Stomach (tissue), 8 donors: ENCODE measurements at regions not wholly inside any gene's neighbourhood (a gene's known extent, or its start where the extent isn't known, plus 50 kb on each side); places are given as distances from the start of the nearest gene placed in this dataset.

ENCODE experiments used
- DNase-seq, 2 donors: peaks; one replicate each; pipeline versions ENCODE4 v3.0.0 to v3.0.0-alpha.2; 2013 to 2019
- H3K27ac ChIP-seq, 5 donors: fragments of 200-600 bp in 4 of 5; sonication (generic) in 4 of 5; one replicate each; pipeline ENCODE4 v1.5.1; 2013 to 2019; ENCODE audit warnings: mild to moderate bottlenecking in 1 of 5, moderate library complexity in 1 of 5
- H3K27me3 ChIP-seq, 3 donors: fragments of 200-600 bp; sonication (generic); one replicate each; pipeline ENCODE4 v1.5.1; 2017 to 2019; ENCODE audit warnings: mixed run types in 1 of 3
- H3K36me3 ChIP-seq, 4 donors: fragments of 200-600 bp; sonication (generic); 1 replicate in 3 of 4; 2 replicates in 1 of 4; pipeline ENCODE4 v1.5.1; 2016 to 2019
- H3K4me1 ChIP-seq, 4 donors: fragments of 200-600 bp; sonication (generic); one replicate each; pipeline ENCODE4 v1.5.1; 2016 to 2019
- H3K4me3 ChIP-seq, 4 donors: fragments of 200-600 bp; sonication (generic) in 3 of 4; one replicate each; pipeline ENCODE4 v1.5.1; 2016 to 2019; ENCODE audit warnings: mild to moderate bottlenecking in 1 of 4
- H3K9me3 ChIP-seq, 4 donors: fragments of 200-600 bp; sonication (generic); one replicate each; pipeline ENCODE4 v1.5.1; 2016 to 2019
- CTCF ChIP-seq, 7 experiments: fragments of 450-650 bp in 4 of 7; fragments of 200-600 bp in 3 of 7; sonication (generic) in 3 of 7; IDR thresholded peaks; one replicate each; pipeline ENCODE4 v1.5.1; 2016 to 2019; ENCODE audit warnings: antibody characterized with exemption in 7 of 7, control low read depth in 2 of 7, mild to moderate bottlenecking in 1 of 7
- EP300 ChIP-seq: sonication (generic); formaldehyde crosslinking; IDR thresholded peaks from one replicate; pipeline ENCODE4 v1.6.1; 2017; ENCODE audit warnings: antibody characterized with exemption
- POLR2A ChIP-seq, 4 donors: fragments of 450-650 bp; IDR thresholded peaks; one replicate each; pipeline ENCODE4 v1.6.1; 2016; ENCODE audit warnings: antibody characterized with exemption in 4 of 4, control low read depth in 2 of 4, mild to moderate bottlenecking in 1 of 4, moderate library complexity in 1 of 4
- POLR2AphosphoS5 ChIP-seq, 3 donors: sonication (generic); formaldehyde crosslinking; IDR thresholded peaks; one replicate each; pipeline ENCODE4 v1.6.1; 2016; ENCODE audit warnings: antibody characterized with exemption in 3 of 3
- WGBS, 5 donors: extraction: QIAGEN DNeasy Blood & Tissue Kit in 3 of 5; methylation state at CpG; one replicate each; pipeline versions ENCODE4 v1.1.5 to v1.1.7; 2013 to 2018; 5-methylcytosine and 5-hydroxymethylcytosine counted together
- intact Hi-C: fragments of 100-400 bp; cut with DNase I; formaldehyde crosslinking; loops from one replicate; pipeline ENCODE4 v1.15.1; 2023; ENCODE audit warnings: low total_unique reads
- donor health status: healthy with polysubstance abuse.
- donor health status: Bipolar disorder and iron deficiency.
- donor health status: healthy.

GRCh38 chr5:125582352-125582751, 835.9 kb upstream of the ZNF608 start:
- 59 to 80% (median 73%) methylated on average over 1 of the region's 1 CpG for WGBS, 5 donors
- intact Hi-C loops: no loop called here
- H3K9me3 ChIP-seq: no peaks in the 10 kb centered on the region
- H3K4me1 ChIP-seq: peaks cover 0 to 16% (median 3%) of the 10 kb centered on the region in 4 donors
- H3K27me3 ChIP-seq: no peaks in the 10 kb centered on the region
- no peaks in the 10 kb centered on the region for H3K36me3 ChIP-seq
- TF ChIP-seq POLR2A (IDR thresholded peaks at IDR 0.05) (no peak), CTCF (IDR thresholded peaks at IDR 0.05) (no peak), POLR2AphosphoS5 (IDR thresholded peaks at IDR 0.05) (no peak), EP300 (no peak)
- no peak overlapping the region for H3K27ac ChIP-seq
- DNase-seq: peak in 1 of 2 donors; percentile 28
- no peak overlapping the region for H3K4me3 ChIP-seq

GRCh38 chr5:125583321-125584139, 837.1 kb upstream of the ZNF608 start:
- no peaks in the 10 kb centered on the region for H3K36me3 ChIP-seq
- no peaks in the 10 kb centered on the region for H3K27me3 ChIP-seq
- peak overlapping the region in 3 of 5 donors; percentile 3 to 15 (median 4) for H3K27ac ChIP-seq
- H3K9me3 ChIP-seq: no peaks in the 10 kb centered on the region
- intact Hi-C loops: no loop called here
- H3K4me1 ChIP-seq: peaks cover 0 to 16% (median 3%) of the 10 kb centered on the region in 4 donors
- no peak overlapping the region for H3K4me3 ChIP-seq
- TF ChIP-seq POLR2AphosphoS5 (IDR thresholded peaks at IDR 0.05): no peak
- peak in 1 of 2 donors; percentile 26 for DNase-seq
- 55 to 77% (median 67%) methylated on average over 11 of the region's 11 CpGs for WGBS, 5 donors

- TF ChIP-seq POLR2AphosphoS5 (IDR thresholded peaks at IDR 0.05): no peak
- TF ChIP-seq POLR2A (IDR thresholded peaks at IDR 0.05): no peak
- TF ChIP-seq CTCF (IDR thresholded peaks at IDR 0.05): no peak
- no peak for TF ChIP-seq EP300
- Histone ChIP-seq H3K4me3 (no peak overlapping the region), H3K27me3 (no peaks in the 10 kb centered on the region), H3K27ac (peak overlapping the region in 2 of 5 donors; percentile 3 to 4), H3K36me3 (no peaks in the 10 kb centered on the region), H3K4me1 (peaks cover 0 to 16% (median 3%) of the 10 kb centered on the region in 4 donors), H3K9me3 (no peaks in the 10 kb centered on the region)
- intact Hi-C loops: no loop called here
- peak in 1 of 2 donors; percentile 43 for DNase-seq
- WGBS, 5 donors: 39 to 55% (median 44%) methylated on average over 3 of the region's 3 CpGs
Observed at GRCh38 chr5:125584140-125584520, 837.7 kb upstream of the ZNF608 start.

GRCh38 chr5:125587631-125588030, 835.6 kb upstream of the GRAMD2B start:
- Histone ChIP-seq H3K36me3 (no peaks in the 10 kb centered on the region), H3K27ac (no peak overlapping the region), H3K27me3 (no peaks in the 10 kb centered on the region), H3K9me3 (no peaks in the 10 kb centered on the region), H3K4me1 (peaks cover 0 to 14% (median 3%) of the 10 kb centered on the region in 4 donors), H3K4me3 (no peak overlapping the region)
- no peak for DNase-seq
- TF ChIP-seq CTCF (IDR thresholded peaks at IDR 0.05) (no peak), POLR2AphosphoS5 (IDR thresholded peaks at IDR 0.05) (no peak), EP300 (no peak), POLR2A (IDR thresholded peaks at IDR 0.05) (no peak)
- WGBS, 5 donors: 86 to 100% (median 94%) methylated on average over 1 of the region's 1 CpG
- intact Hi-C loops: no loop called here

DNA sequence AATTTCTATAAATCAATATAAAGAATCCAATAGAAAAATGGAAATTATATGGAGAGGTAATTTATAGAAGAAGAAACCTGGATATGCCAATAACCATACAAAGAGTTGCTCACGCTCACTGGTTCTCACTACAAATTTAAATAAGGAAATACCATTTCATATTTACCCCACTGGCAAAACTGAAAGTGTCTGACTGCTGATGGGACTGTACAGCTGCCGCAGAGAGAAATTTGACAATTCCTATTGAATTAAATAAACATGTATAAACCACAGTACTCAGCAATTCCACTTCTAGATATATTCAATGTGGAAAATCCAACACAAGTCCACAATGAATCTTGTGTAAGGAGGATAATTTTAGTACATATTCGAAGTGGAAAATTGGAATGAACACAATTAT, 830.4 kb upstream of the GRAMD2B start:
- no peaks in the 10 kb centered on the region for H3K9me3 ChIP-seq
- TF ChIP-seq CTCF (IDR thresholded peaks at IDR 0.05) (no peak), EP300 (no peak), POLR2A (IDR thresholded peaks at IDR 0.05) (no peak), POLR2AphosphoS5 (IDR thresholded peaks at IDR 0.05) (no peak)
- no peaks in the 10 kb centered on the region for H3K36me3 ChIP-seq
- intact Hi-C loops: no loop called here
- H3K27ac ChIP-seq: no peak overlapping the region
- no peak for DNase-seq
- H3K4me1 ChIP-seq: no peaks in the 10 kb centered on the region
- H3K4me3 ChIP-seq: no peak overlapping the region
- H3K27me3 ChIP-seq: no peaks in the 10 kb centered on the region
- 65 to 83% (median 79%) methylated on average over 3 of the region's 3 CpGs for WGBS, 5 donors
